Ovary (tissue), 7 donors: ENCODE measurements at regions not wholly inside any gene's neighbourhood (a gene's known extent, or its start where the extent isn't known, plus 50 kb on each side); places are given as distances from the start of the nearest gene placed in this dataset.

Source experiments
- DNase-seq, 5 donors: peaks; one replicate each; pipeline ENCODE4 v3.0.0-alpha.2; 2019 to 2020
- H3K27ac ChIP-seq, 2 donors: fragments of 200-600 bp; one replicate each; pipeline versions ENCODE4 v1.5.1 to v1.8.0; 2019 to 2022
- H3K27me3 ChIP-seq: fragments of 200-600 bp; one replicate; pipeline ENCODE4 v1.8.0; 2022
- H3K36me3 ChIP-seq: fragments of 200-600 bp; sonication (generic); one replicate; pipeline ENCODE4 v1.5.1; 2019
- H3K4me1 ChIP-seq: one replicate; pipeline ENCODE4 v1.8.1; 2013; ENCODE audit warnings: mild to moderate bottlenecking, moderate library complexity; ENCODE audit not compliant: insufficient read depth
- H3K4me3 ChIP-seq: fragments of 200-600 bp; sonication (generic); one replicate; pipeline ENCODE4 v1.5.1; 2017
- H3K9me3 ChIP-seq, 2 donors: fragments of 200-600 bp in 1 of 2; sonication (generic) in 1 of 2; one replicate each; pipeline versions ENCODE4 v1.5.1 to v1.8.1; 2013 to 2019; ENCODE audit warnings: mild to moderate bottlenecking in 1 of 2, moderate library complexity in 1 of 2
- EP300 ChIP-seq: sonication (generic); formaldehyde crosslinking; IDR thresholded peaks from one replicate; pipeline ENCODE4 v1.6.1; 2017; ENCODE audit warnings: antibody characterized with exemption
- POLR2A ChIP-seq: fragments of 450-650 bp; IDR thresholded peaks from one replicate; pipeline ENCODE4 v1.6.1; 2017; ENCODE audit warnings: antibody characterized with exemption, mild to moderate bottlenecking, moderate library complexity
- WGBS, 3 donors: extraction: QIAGEN DNeasy Blood & Tissue Kit in 1 of 3; methylation state at CpG; one replicate each; pipeline versions ENCODE4 v1.1.5 to v1.1.7; 2013 to 2017; 5-methylcytosine and 5-hydroxymethylcytosine counted together
- intact Hi-C, 4 donors: fragments of 100-400 bp; cut with DNase I; formaldehyde crosslinking; loops; one replicate each; pipeline versions ENCODE4 v1.11.0 to v1.15.1; 2022 to 2023
- TF ChIP-seq, protein P1 (sequence below), 3 donors: fragments of 450-650 bp in 2 of 3; fragments of 200-600 bp in 1 of 3; IDR thresholded peaks; one replicate each; pipeline versions ENCODE4 v1.5.1 to v1.8.0; 2016 to 2022; ENCODE audit warnings: antibody characterized with exemption in 3 of 3, mild to moderate bottlenecking in 1 of 3
- donor health status: DM: no; HTN: no; CAD: no; lungs with moderate emphysema.
- donor health status: DM: no; HTN: no; CAD: no.
- donor health status: Bipolar disorder and iron deficiency.
- donor health status: DM: no; HTN: no; CAD: no.
- donor health status: DM: yes; HTN: yes; CAD: no.

- TF ChIP-seq EP300, result no peak
- TF ChIP-seq, protein P1, sequence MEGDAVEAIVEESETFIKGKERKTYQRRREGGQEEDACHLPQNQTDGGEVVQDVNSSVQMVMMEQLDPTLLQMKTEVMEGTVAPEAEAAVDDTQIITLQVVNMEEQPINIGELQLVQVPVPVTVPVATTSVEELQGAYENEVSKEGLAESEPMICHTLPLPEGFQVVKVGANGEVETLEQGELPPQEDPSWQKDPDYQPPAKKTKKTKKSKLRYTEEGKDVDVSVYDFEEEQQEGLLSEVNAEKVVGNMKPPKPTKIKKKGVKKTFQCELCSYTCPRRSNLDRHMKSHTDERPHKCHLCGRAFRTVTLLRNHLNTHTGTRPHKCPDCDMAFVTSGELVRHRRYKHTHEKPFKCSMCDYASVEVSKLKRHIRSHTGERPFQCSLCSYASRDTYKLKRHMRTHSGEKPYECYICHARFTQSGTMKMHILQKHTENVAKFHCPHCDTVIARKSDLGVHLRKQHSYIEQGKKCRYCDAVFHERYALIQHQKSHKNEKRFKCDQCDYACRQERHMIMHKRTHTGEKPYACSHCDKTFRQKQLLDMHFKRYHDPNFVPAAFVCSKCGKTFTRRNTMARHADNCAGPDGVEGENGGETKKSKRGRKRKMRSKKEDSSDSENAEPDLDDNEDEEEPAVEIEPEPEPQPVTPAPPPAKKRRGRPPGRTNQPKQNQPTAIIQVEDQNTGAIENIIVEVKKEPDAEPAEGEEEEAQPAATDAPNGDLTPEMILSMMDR (IDR thresholded peaks at IDR 0.05), result no peak
- no peak for TF ChIP-seq POLR2A
- intact Hi-C loops, result no loop called here
- Histone ChIP-seq H3K27me3 (no peaks in the 10 kb centered on the region), H3K4me3 (no peak overlapping the region), H3K36me3 (no peaks in the 10 kb centered on the region), H3K9me3 (no peaks in the 10 kb centered on the region), H3K27ac (no peak overlapping the region), H3K4me1 (no peaks in the 10 kb centered on the region)
- DNase-seq, result no peak
These were observed 376.3 kb downstream of the PDCD6IP start for GRCh38 chr3:34174740-34175139.

GRCh38 chr3:34175636-34176176, 377.3 kb downstream of the PDCD6IP start:
- DNase-seq, result no peak
- Histone ChIP-seq H3K27ac (no peak overlapping the region), H3K36me3 (no peaks in the 10 kb centered on the region), H3K9me3 (no peaks in the 10 kb centered on the region), H3K4me1 (no peaks in the 10 kb centered on the region), H3K4me3 (no peak overlapping the region), H3K27me3 (no peaks in the 10 kb centered on the region)
- intact Hi-C loops, result no loop called here
- WGBS, 3 donors, result 74 to 85% (median 80%) methylated on average over 2 of the region's 2 CpGs
- no peak for TF ChIP-seq EP300
- TF ChIP-seq, protein P1 (IDR thresholded peaks at IDR 0.05), result no peak
- TF ChIP-seq POLR2A, result no peak

DNA sequence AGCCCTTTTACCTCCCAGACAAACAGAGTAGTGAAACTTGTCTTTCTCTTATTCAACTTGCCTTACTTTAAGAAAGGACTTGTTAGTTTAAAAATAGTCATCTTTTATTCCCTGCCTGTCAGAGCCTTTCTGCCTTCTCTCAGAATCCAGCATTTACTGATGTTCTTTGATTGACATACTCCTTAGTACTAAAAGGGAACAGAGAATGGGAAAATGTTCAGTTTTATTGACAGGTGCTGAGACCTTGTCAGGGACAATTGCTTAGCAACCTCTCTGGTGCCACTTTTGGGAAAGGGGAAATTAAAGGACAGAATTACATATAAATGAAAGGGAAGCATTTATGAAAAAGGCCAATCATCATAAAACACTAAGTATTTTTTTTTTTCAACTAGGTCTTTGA, 378.3 kb downstream of the PDCD6IP start:
- Histone ChIP-seq H3K36me3 (no peaks in the 10 kb centered on the region), H3K9me3 (no peaks in the 10 kb centered on the region), H3K27me3 (no peaks in the 10 kb centered on the region), H3K4me3 (no peak overlapping the region), H3K27ac (no peak overlapping the region), H3K4me1 (no peaks in the 10 kb centered on the region)
- intact Hi-C loops, result no loop called here
- no peak for DNase-seq
- TF ChIP-seq, protein P1 (IDR thresholded peaks at IDR 0.05), result no peak
- TF ChIP-seq EP300 (no peak), POLR2A (no peak)

DNA sequence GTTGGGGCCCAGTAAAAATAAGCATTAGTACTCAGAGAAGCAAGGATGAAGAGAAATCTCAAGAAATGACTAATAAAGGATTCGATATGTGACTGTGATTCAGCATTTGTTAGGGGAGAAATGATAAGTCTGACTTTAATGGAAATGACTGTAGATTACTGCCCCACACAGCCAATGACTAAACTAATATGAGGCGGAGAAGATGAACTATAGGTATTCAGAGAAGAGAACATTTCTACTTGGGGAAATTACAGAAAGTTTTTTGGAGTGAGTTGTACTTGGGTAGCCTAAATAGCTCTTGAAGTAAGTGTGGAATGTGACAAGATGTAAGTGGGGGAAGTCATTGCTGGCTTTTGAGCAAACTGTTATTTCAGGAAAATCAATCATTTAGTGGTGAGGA, 380.0 kb downstream of the PDCD6IP start:
- WGBS, 3 donors, result 86 to 89% (median 88%) methylated on average over 2 of the region's 2 CpGs
- no peak for DNase-seq
- no peak overlapping the region for H3K4me3 ChIP-seq
- no peaks in the 10 kb centered on the region for H3K27me3 ChIP-seq
- H3K9me3 ChIP-seq, result no peaks in the 10 kb centered on the region
- intact Hi-C loops, result no loop called here
- H3K27ac ChIP-seq, result no peak overlapping the region
- H3K4me1 ChIP-seq, result no peaks in the 10 kb centered on the region
- no peaks in the 10 kb centered on the region for H3K36me3 ChIP-seq
- TF ChIP-seq POLR2A, result no peak
- no peak for TF ChIP-seq EP300
- TF ChIP-seq, protein P1 (IDR thresholded peaks at IDR 0.05), result no peak

GRCh38 chr3:34179716-34180115, 381.3 kb downstream of the PDCD6IP start:
- intact Hi-C loops, result no loop called here
- Histone ChIP-seq H3K27me3 (no peaks in the 10 kb centered on the region), H3K27ac (no peak overlapping the region), H3K36me3 (no peaks in the 10 kb centered on the region), H3K4me3 (no peak overlapping the region), H3K9me3 (no peaks in the 10 kb centered on the region), H3K4me1 (no peaks in the 10 kb centered on the region)
- TF ChIP-seq EP300, result no peak
- TF ChIP-seq POLR2A, result no peak
- TF ChIP-seq, protein P1 (IDR thresholded peaks at IDR 0.05), result no peak
- DNase-seq, result no peak
